ENCODE measurements at regions not wholly inside any gene's neighbourhood (a gene's known extent, or its start where the extent isn't known, plus 50 kb on each side); places are given as distances from the start of the nearest gene placed in this dataset.

GRCh38 chr4:181504924-181505323 lies 738.3 kb upstream of the TENM3 start:
- Histone ChIP-seq H3K27ac (no peak overlapping the region), H3K4me1 (replicated peaks in 1 of 2) (peaks cover 40 to 48% of the 10 kb centered on the region in 2 donors), H3K4me3 (no peak overlapping the region)
- in situ Hi-C loops (cut with MboI; ENCODE audit: low pct_unique_long_range_greater_than_20kb in 2 of 9, low sequenced_read_pairs in 9 of 9, unreplicated experiment in 9 of 9): loop anchor here in 1 of 9 experiments (25.0 kb wide), 1 partner anchor 668 kb away; no protein-coding TSS in a partner anchor
- peak in 4 of 8 experiments; percentile 17 to 43 (median 26) for ATAC-seq (replicated peaks in 6 of 8)
- WGBS, 10 experiments: 8 to 66% (median 40%) methylated on average over 1 to 6 of the region's 6 CpGs; no CpG with 5 or more reads in 3 of the 10 experiments

- peak in 6 of 8 experiments; percentile 20 to 91 (median 82) for ATAC-seq (replicated peaks in 6 of 8)
- H3K4me3 ChIP-seq: peak overlapping the region in 2 of 5 donors; percentile 5 to 9
- H3K27ac ChIP-seq: peak overlapping the region in 1 of 2 donors; percentile 9
- in situ Hi-C loops (cut with MboI; ENCODE audit: low pct_unique_long_range_greater_than_20kb in 2 of 9, low sequenced_read_pairs in 9 of 9, unreplicated experiment in 9 of 9): loop anchor here in 1 of 9 experiments (25.0 kb wide), 1 partner anchor 670 kb away; no protein-coding TSS in a partner anchor
- WGBS, 10 experiments: 0 to 75% (median 16%) methylated on average over 3 to 9 of the region's 10 CpGs
- peaks cover 40 to 49% of the 10 kb centered on the region in 2 donors for H3K4me1 ChIP-seq (replicated peaks in 1 of 2)
Measured at GRCh38 chr4:181507180-181507835, 735.9 kb upstream of the TENM3 start.

- peak overlapping the region in 2 of 5 donors; percentile 5 to 9 for H3K4me3 ChIP-seq
- H3K27ac ChIP-seq: peak overlapping the region in 1 of 2 donors; percentile 18
- in situ Hi-C loops (cut with MboI; ENCODE audit: low pct_unique_long_range_greater_than_20kb in 2 of 9, low sequenced_read_pairs in 9 of 9, unreplicated experiment in 9 of 9): loop anchor here in 1 of 9 experiments (25.0 kb wide), 1 partner anchor 671 kb away; no protein-coding TSS in a partner anchor
- 0 to 100% (median 14%) methylated on average over 1 to 6 of the region's 6 CpGs; no CpG with 5 or more reads in 2 of the 10 experiments for WGBS, 10 experiments
- ATAC-seq (replicated peaks in 6 of 8): peak in 5 of 8 experiments; percentile 39 to 57 (median 56)
- peaks cover 40 to 49% of the 10 kb centered on the region in 2 donors for H3K4me1 ChIP-seq (replicated peaks in 1 of 2)
Measured at GRCh38 chr4:181507938-181508337, 735.3 kb upstream of the TENM3 start.

- 18 to 90% (median 40%) methylated on average over 1 to 6 of the region's 6 CpGs for WGBS, 10 experiments
- H3K27ac ChIP-seq: no peak overlapping the region
- H3K4me3 ChIP-seq: no peak overlapping the region
- no peak for ATAC-seq (replicated peaks in 6 of 8)
- in situ Hi-C loops (cut with MboI; ENCODE audit: low pct_unique_long_range_greater_than_20kb in 2 of 9, low sequenced_read_pairs in 9 of 9, unreplicated experiment in 9 of 9): loop anchor here in 1 of 9 experiments (25.0 kb wide), 1 partner anchor 671 kb away; no protein-coding TSS in a partner anchor
- peaks cover 38 to 49% of the 10 kb centered on the region in 2 donors for H3K4me1 ChIP-seq (replicated peaks in 1 of 2)
Measured at GRCh38 chr4:181508601-181509000, 734.6 kb upstream of the TENM3 start.

- 0 to 79% (median 47%) methylated on average over 1 to 6 of the region's 6 CpGs for WGBS, 10 experiments
- H3K4me1 ChIP-seq (replicated peaks in 1 of 2): peaks cover 33 to 46% of the 10 kb centered on the region in 2 donors
- H3K27ac ChIP-seq: no peak overlapping the region
- no peak overlapping the region for H3K4me3 ChIP-seq
- in situ Hi-C loops (cut with MboI; ENCODE audit: low pct_unique_long_range_greater_than_20kb in 2 of 9, low sequenced_read_pairs in 9 of 9, unreplicated experiment in 9 of 9): loop anchor here in 1 of 9 experiments (25.0 kb wide), 1 partner anchor 672 kb away; no protein-coding TSS in a partner anchor
- no peak for ATAC-seq (replicated peaks in 6 of 8)
Measured at GRCh38 chr4:181509073-181509472, 734.1 kb upstream of the TENM3 start.

- 38 to 100% (median 94%) methylated on average over 1 to 3 of the region's 3 CpGs; no CpG with 5 or more reads in 1 of the 10 experiments for WGBS, 10 experiments
- no peak for ATAC-seq (replicated peaks in 6 of 8)
- in situ Hi-C loops (cut with MboI; ENCODE audit: low pct_unique_long_range_greater_than_20kb in 2 of 9, low sequenced_read_pairs in 9 of 9, unreplicated experiment in 9 of 9): loop anchor here in 1 of 9 experiments (25.0 kb wide), 1 partner anchor 680 kb away; no protein-coding TSS in a partner anchor
- Histone ChIP-seq H3K27ac (no peak overlapping the region), H3K4me1 (replicated peaks in 1 of 2) (no peaks in the 10 kb centered on the region), H3K4me3 (no peak overlapping the region)
Measured at GRCh38 chr4:181517491-181517890, 725.7 kb upstream of the TENM3 start.

GRCh38 chr4:181520790-181521189 lies 722.4 kb upstream of the TENM3 start:
- in situ Hi-C loops (cut with MboI; ENCODE audit: low pct_unique_long_range_greater_than_20kb in 2 of 9, low sequenced_read_pairs in 9 of 9, unreplicated experiment in 9 of 9): loop anchor here in 2 of 9 experiments (10.0 to 25.0 kb wide), 2 partner anchors 376 to 683 kb away; no protein-coding TSS in a partner anchor
- no peak overlapping the region for H3K4me3 ChIP-seq

GRCh38 chr4:181523973-181524372 lies 719.2 kb upstream of the TENM3 start:
- Histone ChIP-seq H3K27ac (no peak overlapping the region), H3K4me1 (replicated peaks in 1 of 2) (peaks cover 0 to 11% of the 10 kb centered on the region in 2 donors), H3K4me3 (no peak overlapping the region)
- WGBS, 10 experiments: 37 to 100% (median 78%) methylated on average over 2 to 8 of the region's 8 CpGs
- ATAC-seq (replicated peaks in 6 of 8): no peak
- in situ Hi-C loops (cut with MboI; ENCODE audit: low pct_unique_long_range_greater_than_20kb in 2 of 9, low sequenced_read_pairs in 9 of 9, unreplicated experiment in 9 of 9): loop anchor here in 2 of 9 experiments (10.0 to 25.0 kb wide), 2 partner anchors 379 to 687 kb away; no protein-coding TSS in a partner anchor

More at GRCh38 chr4:181520790-181521189, 722.4 kb upstream of the TENM3 start:
- no peak for ATAC-seq (replicated peaks in 6 of 8)
- WGBS, 10 experiments: 19 to 100% (median 83%) methylated on average over 1 to 4 of the region's 4 CpGs
- Histone ChIP-seq H3K4me1 (replicated peaks in 1 of 2) (peaks cover 0 to 4% of the 10 kb centered on the region in 2 donors), H3K27ac (no peak overlapping the region)

GRCh38 chr4:181524499-181524898 lies 718.7 kb upstream of the TENM3 start:
- 60 to 100% (median 90%) methylated on average over 1 to 5 of the region's 5 CpGs; no CpG with 5 or more reads in 4 of the 10 experiments for WGBS, 10 experiments
- in situ Hi-C loops (cut with MboI; ENCODE audit: low pct_unique_long_range_greater_than_20kb in 2 of 9, low sequenced_read_pairs in 9 of 9, unreplicated experiment in 9 of 9): loop anchor here in 2 of 9 experiments (10.0 to 25.0 kb wide), 2 partner anchors 380 to 687 kb away; no protein-coding TSS in a partner anchor
- no peak overlapping the region for H3K27ac ChIP-seq
- no peak for ATAC-seq (replicated peaks in 6 of 8)
- H3K4me3 ChIP-seq: no peak overlapping the region
- peaks cover 0 to 11% of the 10 kb centered on the region in 2 donors for H3K4me1 ChIP-seq (replicated peaks in 1 of 2)

- peak in 4 of 8 experiments; percentile 55 to 77 (median 64) for ATAC-seq (replicated peaks in 6 of 8)
- peaks cover 0 to 11% of the 10 kb centered on the region in 2 donors for H3K4me1 ChIP-seq (replicated peaks in 1 of 2)
- H3K4me3 ChIP-seq: no peak overlapping the region
- in situ Hi-C loops (cut with MboI; ENCODE audit: low pct_unique_long_range_greater_than_20kb in 2 of 9, low sequenced_read_pairs in 9 of 9, unreplicated experiment in 9 of 9): loop anchor here in 4 of 9 experiments (10.0 to 25.0 kb wide), 5 partner anchors 213 to 688 kb away; no protein-coding TSS in a partner anchor
- WGBS, 10 experiments: 6 to 80% (median 48%) methylated on average over 1 to 3 of the region's 3 CpGs; no CpG with 5 or more reads in 4 of the 10 experiments
- H3K27ac ChIP-seq: no peak overlapping the region
Measured at GRCh38 chr4:181525634-181526033, 717.6 kb upstream of the TENM3 start.

GRCh38 chr4:181528570-181529184 lies 714.5 kb upstream of the TENM3 start:
- H3K27ac ChIP-seq: no peak overlapping the region
- peaks cover 0 to 14% of the 10 kb centered on the region in 2 donors for H3K4me1 ChIP-seq (replicated peaks in 1 of 2)
- in situ Hi-C loops (cut with MboI; ENCODE audit: low pct_unique_long_range_greater_than_20kb in 2 of 9, low sequenced_read_pairs in 9 of 9, unreplicated experiment in 9 of 9): loop anchor here in 4 of 9 experiments (10.0 to 25.0 kb wide), 5 partner anchors 216 to 691 kb away; no protein-coding TSS in a partner anchor
- H3K4me3 ChIP-seq: no peak overlapping the region
- ATAC-seq (replicated peaks in 6 of 8): peak; percentile 40 to 98 (median 62)
- 0 to 60% (median 15%) methylated on average over 1 to 3 of the region's 4 CpGs; no CpG with 5 or more reads in 1 of the 10 experiments for WGBS, 10 experiments

- ATAC-seq (replicated peaks in 6 of 8): peak in 1 of 8 experiments; percentile 55
- WGBS, 10 experiments: 37 to 100% (median 76%) methylated on average over 1 to 4 of the region's 4 CpGs; no CpG with 5 or more reads in 2 of the 10 experiments
- in situ Hi-C loops (cut with MboI; ENCODE audit: low pct_unique_long_range_greater_than_20kb in 2 of 9, low sequenced_read_pairs in 9 of 9, unreplicated experiment in 9 of 9): loop anchor here in 4 of 9 experiments (10.0 to 25.0 kb wide), 5 partner anchors 217 to 692 kb away; no protein-coding TSS in a partner anchor
Measured at GRCh38 chr4:181529537-181529936, 713.7 kb upstream of the TENM3 start.

More at GRCh38 chr4:181529537-181529936, 713.7 kb upstream of the TENM3 start:
- H3K4me3 ChIP-seq: no peak overlapping the region
- peaks cover 0 to 14% of the 10 kb centered on the region in 2 donors for H3K4me1 ChIP-seq (replicated peaks in 1 of 2)
- no peak overlapping the region for H3K27ac ChIP-seq
